ENCODE measurements at regions not wholly inside any gene's neighbourhood (a gene's known extent, or its start where the extent isn't known, plus 50 kb on each side); places are given as distances from the start of the nearest gene placed in this dataset.

GRCh38 chr6:131353106-131353505 lies 217.8 kb downstream of the AKAP7 start (continued):
- TF ChIP-seq MXI1 (conservative IDR thresholded peaks at IDR 0.05; ENCODE audit: poor library complexity, severe bottlenecking) (no peak), SMC3 (conservative IDR thresholded peaks at IDR 0.05; ENCODE audit: poor library complexity) (no peak), POLR2AphosphoS5 (IDR thresholded peaks at IDR 0.05) (no peak)

- Histone ChIP-seq H3K79me2 (replicated peaks; ENCODE audit: insufficient read depth, low read length) (no peaks in the 10 kb centered on the region), H3K9me2 (ENCODE audit: insufficient read depth, low read length) (no peaks in the 10 kb centered on the region), H3F3A (ENCODE audit: insufficient read depth, low read length, poor library complexity, severe bottlenecking) (no peaks in the 10 kb centered on the region), H3K9me3 (ENCODE audit: low read length) (no peaks in the 10 kb centered on the region), H3K4me3 (ENCODE audit: low read length) (no peak overlapping the region), H3K36me3 (ENCODE audit: insufficient read depth, low read length) (no peaks in the 10 kb centered on the region), H2AFZ (ENCODE audit: low read depth, low read length) (no peak overlapping the region), H3K27me3 (ENCODE audit: insufficient read depth, low read depth, low read length) (no peaks in the 10 kb centered on the region), H3K9ac (ENCODE audit: low read length) (no peak overlapping the region), H4K20me1 (ENCODE audit: insufficient read depth) (no peaks in the 10 kb centered on the region), H3K4me2 (ENCODE audit: low read length) (no peak overlapping the region), H3K27ac (ENCODE audit: low read length) (no peak overlapping the region)
- TF ChIP-seq REST (IDR thresholded peaks at IDR 0.05; ENCODE audit: borderline replicate concordance) (no peak), MXI1 (conservative IDR thresholded peaks at IDR 0.05; ENCODE audit: poor library complexity, severe bottlenecking) (no peak), SMC3 (conservative IDR thresholded peaks at IDR 0.05; ENCODE audit: poor library complexity) (no peak), TAF1 (IDR thresholded peaks at IDR 0.05; ENCODE audit: low read depth) (no peak), EP300 (conservative IDR thresholded peaks at IDR 0.05; ENCODE audit: poor library complexity, severe bottlenecking) (no peak), EZH2 (IDR thresholded peaks at IDR 0.05; ENCODE audit: borderline replicate concordance, insufficient read depth, low read length, poor library complexity, severe bottlenecking) (no peak)
- TF ChIP-seq, protein P1, sequence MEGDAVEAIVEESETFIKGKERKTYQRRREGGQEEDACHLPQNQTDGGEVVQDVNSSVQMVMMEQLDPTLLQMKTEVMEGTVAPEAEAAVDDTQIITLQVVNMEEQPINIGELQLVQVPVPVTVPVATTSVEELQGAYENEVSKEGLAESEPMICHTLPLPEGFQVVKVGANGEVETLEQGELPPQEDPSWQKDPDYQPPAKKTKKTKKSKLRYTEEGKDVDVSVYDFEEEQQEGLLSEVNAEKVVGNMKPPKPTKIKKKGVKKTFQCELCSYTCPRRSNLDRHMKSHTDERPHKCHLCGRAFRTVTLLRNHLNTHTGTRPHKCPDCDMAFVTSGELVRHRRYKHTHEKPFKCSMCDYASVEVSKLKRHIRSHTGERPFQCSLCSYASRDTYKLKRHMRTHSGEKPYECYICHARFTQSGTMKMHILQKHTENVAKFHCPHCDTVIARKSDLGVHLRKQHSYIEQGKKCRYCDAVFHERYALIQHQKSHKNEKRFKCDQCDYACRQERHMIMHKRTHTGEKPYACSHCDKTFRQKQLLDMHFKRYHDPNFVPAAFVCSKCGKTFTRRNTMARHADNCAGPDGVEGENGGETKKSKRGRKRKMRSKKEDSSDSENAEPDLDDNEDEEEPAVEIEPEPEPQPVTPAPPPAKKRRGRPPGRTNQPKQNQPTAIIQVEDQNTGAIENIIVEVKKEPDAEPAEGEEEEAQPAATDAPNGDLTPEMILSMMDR (IDR thresholded peaks at IDR 0.05; ENCODE audit: poor library complexity, severe bottlenecking) = no peak
Measured at GRCh38 chr6:131353876-131354275, 218.6 kb downstream of the AKAP7 start.

DNA sequence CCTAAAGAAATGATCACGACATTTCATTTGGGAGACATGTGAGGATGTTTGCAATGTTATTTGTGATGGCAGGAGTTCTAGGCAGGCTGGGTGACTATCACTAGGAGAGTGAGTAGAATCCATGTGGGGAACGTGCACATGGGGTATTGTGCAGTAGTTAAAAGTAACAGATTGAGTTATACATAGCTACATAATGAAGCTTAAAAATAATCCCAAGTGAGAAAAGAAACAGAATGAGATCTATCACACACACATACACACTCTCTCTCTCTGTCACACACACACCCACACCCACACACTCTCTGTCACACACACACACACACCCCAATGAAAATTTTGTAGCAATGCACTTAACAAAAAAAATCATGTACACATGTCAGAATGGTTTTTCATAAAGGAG lies 218.7 kb upstream of the ARG1 start:
- H3K27me3 ChIP-seq (ENCODE audit: insufficient read depth, low read depth, low read length) = no peaks in the 10 kb centered on the region
- H3K27ac ChIP-seq (ENCODE audit: low read length) = no peak overlapping the region
- no peaks in the 10 kb centered on the region for H3K36me3 ChIP-seq (ENCODE audit: insufficient read depth, low read length)
- H2AFZ ChIP-seq (ENCODE audit: low read depth, low read length) = no peak overlapping the region
- no peaks in the 10 kb centered on the region for H3F3A ChIP-seq (ENCODE audit: insufficient read depth, low read length, poor library complexity, severe bottlenecking)
- H3K9me2 ChIP-seq (ENCODE audit: insufficient read depth, low read length) = no peaks in the 10 kb centered on the region
- no peaks in the 10 kb centered on the region for H3K79me2 ChIP-seq (replicated peaks; ENCODE audit: insufficient read depth, low read length)
- H3K9ac ChIP-seq (ENCODE audit: low read length) = no peak overlapping the region
- H3K4me2 ChIP-seq (ENCODE audit: low read length) = no peak overlapping the region
- no peak for TF ChIP-seq RAD21 (conservative IDR thresholded peaks at IDR 0.05)
- TF ChIP-seq POLR2AphosphoS5 (IDR thresholded peaks at IDR 0.05) = no peak
- no peak for TF ChIP-seq SMC3 (conservative IDR thresholded peaks at IDR 0.05; ENCODE audit: poor library complexity)
- no peak for TF ChIP-seq MXI1 (conservative IDR thresholded peaks at IDR 0.05; ENCODE audit: poor library complexity, severe bottlenecking)
- TF ChIP-seq EZH2 (IDR thresholded peaks at IDR 0.05; ENCODE audit: borderline replicate concordance, insufficient read depth, low read length, poor library complexity, severe bottlenecking) = no peak
- TF ChIP-seq EP300 (conservative IDR thresholded peaks at IDR 0.05; ENCODE audit: poor library complexity, severe bottlenecking) = no peak
- TF ChIP-seq TAF1 (IDR thresholded peaks at IDR 0.05; ENCODE audit: low read depth) = no peak
- TF ChIP-seq, protein P1 (IDR thresholded peaks at IDR 0.05; ENCODE audit: poor library complexity, severe bottlenecking) = no peak
- no peak for TF ChIP-seq REST (IDR thresholded peaks at IDR 0.05; ENCODE audit: borderline replicate concordance)
- H3K4me3 ChIP-seq (ENCODE audit: low read length) = no peak overlapping the region
- no peaks in the 10 kb centered on the region for H3K9me3 ChIP-seq (ENCODE audit: low read length)
- H4K20me1 ChIP-seq (ENCODE audit: insufficient read depth) = no peaks in the 10 kb centered on the region

Data from neural cell (in vitro differentiated cells).